HG03442 (cell line): ENCODE measurements at regions not wholly inside any gene's neighbourhood (a gene's known extent, or its start where the extent isn't known, plus 50 kb on each side); places are given as distances from the start of the nearest gene placed in this dataset.

Source experiments
- ATAC-seq: cut with Tn5 transposase; IDR thresholded peaks from one replicate; pipeline ENCODE4 v1.9.1; 2021; ENCODE audit warnings: mild to moderate bottlenecking, moderate library complexity; ENCODE audit not compliant: unreplicated experiment

DNA sequence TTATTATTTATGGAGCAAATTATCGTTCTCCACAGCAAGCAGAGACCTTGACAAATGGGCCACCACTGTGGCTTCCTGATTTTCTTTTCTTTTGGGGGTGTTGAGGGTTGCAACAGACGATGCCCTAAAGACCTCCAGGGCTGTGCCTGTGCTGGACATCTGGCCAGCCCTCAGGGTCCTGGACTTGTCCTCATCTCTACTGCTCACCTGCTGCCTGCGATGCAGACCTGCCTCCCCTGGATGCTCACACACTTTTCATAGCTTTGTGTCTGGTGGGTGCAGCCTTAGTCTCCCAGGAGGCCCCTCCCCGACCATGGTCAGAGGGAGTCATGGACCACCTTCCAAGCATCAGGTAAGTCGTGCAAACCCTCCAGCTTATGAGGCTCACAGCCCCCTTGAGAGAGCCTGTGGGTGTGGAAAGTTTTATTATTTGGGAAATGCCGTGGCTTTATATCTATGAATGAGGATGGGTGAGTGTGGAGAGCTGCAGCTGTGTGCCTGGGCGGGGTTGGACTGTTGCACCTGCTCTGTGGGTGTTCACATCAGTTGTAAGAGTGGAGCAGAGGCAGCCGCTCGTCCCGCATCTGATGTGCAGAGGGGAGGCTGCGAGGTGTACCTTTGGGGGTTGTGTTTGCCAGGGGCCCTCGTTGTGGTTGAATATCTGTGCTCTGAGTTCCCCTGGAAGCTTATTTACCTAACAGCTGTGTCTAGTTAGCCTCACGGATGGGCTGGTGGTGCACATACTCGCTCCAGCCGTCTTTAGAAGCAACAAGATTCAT, 126.3 kb upstream of the IRX4 start:
- ATAC-seq: no peak

GRCh38 chr5:2007878-2008501, 125.3 kb upstream of the IRX4 start:
- no peak for ATAC-seq

GRCh38 chr5:2007496-2007877, 124.8 kb upstream of the IRX4 start:
- ATAC-seq: no peak

DNA sequence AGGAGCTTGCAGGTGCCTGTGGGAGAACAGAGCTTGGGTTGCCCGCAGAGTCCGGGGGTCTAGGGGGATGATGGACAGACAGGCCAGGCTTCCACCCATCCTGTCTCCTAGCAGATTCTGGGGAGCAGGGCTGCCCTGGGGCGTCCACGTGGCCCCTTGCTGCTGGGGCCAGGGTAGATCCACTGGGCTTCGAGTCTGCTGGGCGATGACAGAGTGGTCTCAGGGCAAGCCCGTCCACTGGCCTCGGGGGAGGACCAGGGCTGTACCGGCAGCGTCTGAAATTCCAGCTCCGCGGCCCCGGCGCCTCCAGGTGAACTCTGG, 124.2 kb upstream of the IRX4 start:
- no peak for ATAC-seq

DNA sequence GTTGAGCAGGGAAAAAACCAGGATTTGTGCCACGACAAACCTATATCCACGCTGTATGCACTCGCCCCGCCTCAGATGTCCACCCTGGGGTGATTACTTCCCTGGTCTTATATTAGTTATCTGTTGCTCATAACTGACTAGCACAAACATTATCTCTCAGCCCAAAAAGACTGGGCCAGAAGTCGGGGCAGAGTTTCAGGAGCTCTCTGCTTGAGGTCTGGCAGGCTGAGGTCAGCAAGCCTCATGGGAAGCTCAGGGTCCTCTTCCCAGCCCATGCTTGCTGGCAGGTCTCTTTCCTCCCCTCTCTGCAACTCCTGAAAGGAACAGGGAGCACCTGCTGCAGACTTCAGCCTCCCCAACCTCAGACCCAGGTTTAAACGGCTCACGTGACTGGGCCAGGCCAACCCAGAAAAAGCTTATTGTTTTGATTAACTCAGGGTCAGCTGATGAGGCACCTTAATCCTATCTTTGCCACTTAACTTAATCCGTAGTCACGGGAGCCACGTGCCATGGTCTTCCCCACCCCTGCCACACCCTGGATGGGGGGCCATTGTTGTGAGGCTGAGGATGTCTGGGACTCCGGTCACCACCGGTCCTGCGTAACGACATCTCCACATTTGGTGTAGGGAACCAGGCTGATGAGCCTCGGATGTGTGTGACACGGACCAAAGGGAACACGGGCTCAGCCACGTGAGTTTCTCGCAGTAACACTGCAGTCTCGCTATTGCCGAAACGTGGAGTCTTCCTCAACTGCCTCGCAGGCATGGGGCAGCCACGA, 123.7 kb upstream of the IRX4 start:
- no peak for ATAC-seq

GRCh38 chr5:2005101-2006041, 122.6 kb upstream of the IRX4 start:
- ATAC-seq: no peak

- no peak for ATAC-seq
These were observed 121.1 kb upstream of the IRX4 start for GRCh38 chr5:2003690-2004365.

- no peak for ATAC-seq
These were observed 120.5 kb upstream of the IRX4 start for GRCh38 chr5:2003206-2003605.

DNA sequence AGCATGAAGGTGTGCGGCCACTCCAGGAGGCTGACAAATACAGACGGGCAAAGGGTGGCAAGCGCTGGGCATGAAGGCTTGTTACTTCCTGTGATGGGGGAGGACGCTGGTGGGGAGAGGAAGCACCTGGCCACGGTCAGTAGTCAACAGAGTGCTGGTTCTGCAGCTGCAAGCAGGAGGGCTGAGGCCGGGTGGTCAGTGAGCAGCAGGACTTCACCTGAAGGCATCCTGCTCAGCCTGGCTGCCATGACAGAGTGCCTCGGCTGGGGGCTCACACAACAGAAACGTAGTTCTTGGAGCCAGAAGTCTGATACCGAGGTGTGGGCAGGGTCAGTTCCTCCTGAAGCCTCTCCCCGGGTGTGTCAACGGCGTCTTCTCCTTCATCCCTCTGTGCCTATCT, 118.6 kb upstream of the IRX4 start:
- ATAC-seq: no peak

- ATAC-seq: no peak
These were observed 117.9 kb upstream of the IRX4 start for GRCh38 chr5:2000591-2000990.

GRCh38 chr5:1999794-2000193, 117.1 kb upstream of the IRX4 start:
- ATAC-seq: no peak

- ATAC-seq: no peak
These were observed 116.1 kb upstream of the IRX4 start for GRCh38 chr5:1998716-1999317.

DNA sequence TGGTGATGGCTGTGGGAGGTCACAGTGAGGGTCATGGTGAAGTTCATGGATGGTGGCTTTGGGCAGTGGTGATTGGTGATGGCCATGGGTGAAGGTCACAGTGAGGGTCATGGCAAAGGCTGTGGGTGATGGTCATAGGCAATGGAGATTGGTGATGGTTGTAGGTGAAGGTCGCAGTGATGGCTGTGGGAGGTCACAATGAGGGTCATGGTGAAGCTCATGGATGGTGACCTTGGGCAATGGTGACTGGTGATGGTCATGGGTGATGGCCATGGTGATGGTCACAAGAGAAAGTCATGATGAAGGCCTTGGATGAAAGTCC, 115.6 kb upstream of the IRX4 start:
- ATAC-seq: no peak

DNA sequence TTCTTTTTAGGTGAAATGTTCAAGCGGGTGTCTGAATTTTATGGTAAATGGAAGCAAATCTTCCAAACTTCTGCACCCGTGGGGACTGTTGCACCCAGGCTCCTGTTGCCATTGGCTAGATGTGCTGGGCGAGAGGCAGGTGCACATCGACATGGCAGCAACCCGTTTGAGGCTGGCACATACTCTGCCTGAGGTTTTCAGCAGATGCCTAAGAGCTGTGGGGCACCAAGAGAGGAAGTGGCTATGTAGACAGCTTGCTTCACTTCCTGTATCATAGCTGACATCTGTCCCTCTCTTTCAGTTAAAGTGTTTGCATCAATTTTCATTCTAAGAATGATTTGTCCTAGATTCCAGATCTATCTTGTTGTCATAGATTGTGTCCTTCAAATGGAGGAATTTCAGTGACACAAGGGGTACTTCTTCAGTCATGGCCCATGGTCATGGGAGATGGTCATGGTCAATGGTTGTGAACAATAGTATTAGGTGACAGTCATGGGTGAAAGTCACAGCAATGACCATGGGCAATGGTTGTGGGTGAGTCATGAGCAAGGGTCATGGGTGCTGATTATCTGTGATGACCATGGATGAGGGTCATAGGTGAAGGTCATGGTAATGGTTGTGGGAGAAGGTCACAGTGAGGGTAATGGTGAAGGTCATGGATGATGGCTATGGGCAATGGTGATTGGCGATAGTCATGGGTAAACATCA, 115.1 kb upstream of the IRX4 start:
- ATAC-seq: no peak

DNA sequence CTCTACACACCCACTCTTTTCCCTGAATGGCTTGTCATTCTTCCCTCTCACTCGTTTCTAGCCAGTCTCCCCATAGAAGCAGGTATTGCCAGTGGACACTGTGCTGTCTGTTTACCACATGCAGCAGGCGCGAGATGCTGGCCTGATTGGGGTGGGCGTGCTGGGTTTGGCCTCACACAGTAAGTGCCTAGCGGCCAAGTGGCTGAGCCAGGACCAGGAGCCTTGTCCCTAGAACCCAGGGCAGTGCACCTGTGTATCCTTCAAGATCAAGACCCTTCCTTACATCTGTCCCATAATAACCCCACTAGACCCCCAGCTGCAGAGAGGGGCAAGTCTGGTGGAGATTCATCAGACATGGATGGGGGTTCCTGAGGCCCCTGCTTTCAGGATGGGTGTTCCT, 112.8 kb upstream of the IRX4 start:
- no peak for ATAC-seq

- no peak for ATAC-seq
These were observed 104.7 kb upstream of the IRX4 start for GRCh38 chr5:1987471-1987870.

DNA sequence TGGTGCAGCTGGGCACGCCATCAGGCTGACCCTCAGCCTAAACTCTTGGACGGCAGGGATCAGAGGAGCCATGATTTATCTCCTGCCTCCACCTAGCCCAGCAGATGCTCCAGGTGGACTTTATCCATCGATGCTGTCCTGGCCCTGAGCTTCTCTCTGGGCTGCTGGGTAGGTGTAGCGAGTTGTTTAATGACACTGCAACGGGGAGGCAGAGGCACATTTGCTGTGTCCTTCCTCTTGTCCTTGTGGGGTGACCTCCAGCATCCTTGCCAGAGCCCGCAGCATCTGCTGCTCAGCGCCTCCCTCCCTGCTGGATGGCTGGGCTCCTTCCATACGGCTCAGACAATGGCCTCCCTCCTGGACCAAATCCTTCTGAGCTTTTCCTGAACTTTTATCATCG, 103.1 kb upstream of the IRX4 start:
- ATAC-seq: no peak

DNA sequence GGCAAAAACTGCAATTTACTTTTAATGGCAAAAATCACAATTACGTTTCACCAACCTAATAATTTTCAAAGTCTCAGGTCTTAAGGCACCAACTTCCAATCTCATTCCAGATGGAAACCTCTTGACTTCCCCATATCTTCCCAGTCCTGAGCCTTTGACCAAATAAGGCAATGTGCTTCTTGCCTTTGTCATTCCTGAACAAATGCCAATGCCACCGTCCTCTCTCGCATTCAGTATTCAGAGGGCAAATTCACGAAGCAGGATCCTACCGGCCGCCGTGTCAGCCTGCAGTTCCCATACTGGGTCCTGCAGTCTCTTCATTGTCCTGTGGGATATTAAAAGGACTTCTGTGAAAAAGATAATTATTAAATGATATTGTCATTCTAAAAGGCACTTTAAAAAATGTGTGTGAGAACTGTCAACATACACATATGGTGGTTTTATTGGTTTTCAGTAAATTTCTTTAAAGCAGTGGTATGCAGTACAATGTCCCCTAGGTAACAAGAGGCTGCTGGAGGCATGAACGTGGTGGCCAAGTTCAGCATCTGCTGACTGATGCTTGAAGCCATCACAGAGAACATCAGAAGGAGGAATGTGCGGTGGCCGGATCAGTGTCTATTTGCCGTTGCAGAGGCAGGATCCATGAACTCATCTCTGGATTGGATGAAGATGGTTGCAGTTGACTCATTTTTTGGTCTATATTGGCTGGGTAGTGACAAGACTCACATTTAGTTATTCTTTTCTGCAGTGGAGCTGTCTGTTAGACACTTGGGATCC, 101.4 kb upstream of the IRX4 start:
- no peak for ATAC-seq

DNA sequence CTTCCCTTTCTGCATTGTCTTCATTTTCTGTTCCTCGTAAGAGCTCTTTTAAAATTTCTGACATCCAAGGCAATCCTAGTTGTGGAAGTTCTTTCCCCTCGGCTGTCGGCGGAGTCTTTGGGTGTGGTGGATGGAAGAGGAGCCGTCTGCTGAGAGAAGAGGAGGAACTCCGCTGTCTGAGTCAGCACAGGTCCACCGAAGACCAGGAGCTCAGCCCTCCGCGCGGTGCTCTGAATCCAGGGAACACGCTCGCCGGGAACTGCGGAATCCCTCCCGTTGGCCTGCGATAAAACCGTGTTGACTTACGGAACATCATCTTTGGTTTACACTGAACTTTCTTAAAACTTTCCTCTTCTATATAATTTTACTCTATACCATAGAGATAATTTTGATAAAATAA, 100.7 kb upstream of the IRX4 start:
- ATAC-seq: no peak
